Activated B cell treated with CpG ODN at 0.5 μM for 24 hours (primary cell): ENCODE measurements at regions not wholly inside any gene's neighbourhood (a gene's known extent, or its start where the extent isn't known, plus 50 kb on each side); places are given as distances from the start of the nearest gene placed in this dataset.

Source experiments
- ATAC-seq: fragments of 200-7000 bp; cut with Tn5 transposase; one replicate; pipeline ENCODE4 v1.10.0; 2021; ENCODE audit warnings: low read depth, mild to moderate bottlenecking, moderate library complexity
- CTCF ChIA-PET: fragments of 350-600 bp; sonication (Branson Sonifier 250); formaldehyde crosslinking; loops from one replicate; lab custom pipeline; 2021; ENCODE audit warnings: antibody characterized with exemption; lab: Charles Lee
- POLR2A ChIA-PET: fragments of 350-600 bp; sonication (Branson Sonifier 250); formaldehyde crosslinking; loops from one replicate; lab custom pipeline; 2021; ENCODE audit warnings: antibody characterized with exemption; lab: Charles Lee
- DNase-seq: peaks from one replicate; pipeline ENCODE4 v3.0.0; 2022
- H3K27ac Mint-ChIP-seq: one replicate; pipeline ENCODE4 v1.8.0; 2020; ENCODE audit warnings: mixed read lengths
- H3K27me3 Mint-ChIP-seq: one replicate; pipeline ENCODE4 v1.8.0; 2021; ENCODE audit warnings: mixed read lengths
- H3K36me3 Mint-ChIP-seq: one replicate; pipeline ENCODE4 v1.8.0; 2021; ENCODE audit warnings: low read depth, mixed read lengths
- H3K4me1 Mint-ChIP-seq: one replicate; pipeline ENCODE4 v1.8.0; 2021; ENCODE audit warnings: mixed read lengths
- H3K4me3 Mint-ChIP-seq: one replicate; pipeline ENCODE4 v1.8.0; 2020; ENCODE audit warnings: mild to moderate bottlenecking, mixed read lengths
- H3K9me3 Mint-ChIP-seq: one replicate; pipeline ENCODE4 v1.8.0; 2020; ENCODE audit warnings: mixed read lengths
- CTCF ChIP-seq: fragments of 200-600 bp; IDR thresholded peaks from one replicate; pipeline ENCODE4 v1.8.0; 2022; ENCODE audit warnings: antibody characterized with exemption, mild to moderate bottlenecking
- intact Hi-C: fragments of 100-400 bp; cut with micrococcal nuclease; formaldehyde crosslinking; loops from one replicate; pipeline ENCODE4 v1.15.1; 2024

DNA sequence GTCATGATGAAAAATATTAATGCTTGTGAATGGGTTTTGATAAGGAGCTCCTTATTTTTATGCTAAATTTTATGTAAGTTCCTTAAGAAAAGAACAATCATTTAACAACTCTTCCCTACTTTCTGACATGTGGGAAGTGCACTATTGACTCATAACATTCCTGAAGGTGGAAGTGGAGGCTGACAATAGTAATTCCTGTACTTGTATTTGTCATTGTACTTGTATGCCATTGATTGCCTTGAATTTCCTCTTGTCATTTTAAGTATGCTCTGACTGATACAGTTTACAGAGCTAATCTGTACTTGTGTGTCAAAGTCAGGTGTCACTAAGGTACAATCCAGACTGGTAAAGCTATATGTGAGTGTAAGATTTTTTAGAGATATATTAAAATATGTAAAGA, 440.0 kb downstream of the SLC16A7 start:
- ChIA-PET CTCF (no interaction called here), POLR2A (no interaction called here)
- Mint-ChIP-seq H3K4me3 (no peak overlapping the region), H3K27ac (no peak overlapping the region), H3K4me1 (no peaks in the 10 kb centered on the region), H3K9me3 (peaks cover 14% of the 10 kb centered on the region), H3K36me3 (no peaks in the 10 kb centered on the region), H3K27me3 (no peaks in the 10 kb centered on the region)
- intact Hi-C loops: no loop called here
- no peak for TF ChIP-seq CTCF
- ATAC-seq: no peak
- no peak for DNase-seq

DNA sequence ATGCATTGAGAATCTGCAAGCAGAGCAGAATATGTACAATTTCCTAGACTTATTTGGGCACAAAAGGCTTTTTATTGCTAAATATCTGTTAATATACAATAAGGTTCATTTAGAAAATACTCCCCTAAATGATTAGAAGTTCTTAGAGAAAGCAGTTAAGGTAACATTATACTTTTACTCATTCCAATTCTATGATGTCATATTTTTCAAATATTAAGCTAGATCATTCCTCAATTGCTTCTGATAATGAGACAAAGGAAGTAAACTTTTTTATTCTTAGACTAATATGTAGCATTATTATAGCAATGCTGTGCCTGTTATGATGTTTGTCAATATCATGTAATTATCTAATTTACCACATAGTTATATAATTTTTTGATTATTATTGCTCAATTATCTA, 447.0 kb downstream of the SLC16A7 start:
- CTCF ChIA-PET: no interaction called here
- H3K4me1 Mint-ChIP-seq: no peaks in the 10 kb centered on the region
- H3K27me3 Mint-ChIP-seq: no peaks in the 10 kb centered on the region
- no peaks in the 10 kb centered on the region for H3K36me3 Mint-ChIP-seq
- no peak overlapping the region for H3K27ac Mint-ChIP-seq
- no peak overlapping the region for H3K4me3 Mint-ChIP-seq
- TF ChIP-seq CTCF: no peak
- DNase-seq (no peak), ATAC-seq (no peak)
- intact Hi-C loops: no loop called here
- POLR2A ChIA-PET: no interaction called here
- H3K9me3 Mint-ChIP-seq: peaks cover 8% of the 10 kb centered on the region

DNA sequence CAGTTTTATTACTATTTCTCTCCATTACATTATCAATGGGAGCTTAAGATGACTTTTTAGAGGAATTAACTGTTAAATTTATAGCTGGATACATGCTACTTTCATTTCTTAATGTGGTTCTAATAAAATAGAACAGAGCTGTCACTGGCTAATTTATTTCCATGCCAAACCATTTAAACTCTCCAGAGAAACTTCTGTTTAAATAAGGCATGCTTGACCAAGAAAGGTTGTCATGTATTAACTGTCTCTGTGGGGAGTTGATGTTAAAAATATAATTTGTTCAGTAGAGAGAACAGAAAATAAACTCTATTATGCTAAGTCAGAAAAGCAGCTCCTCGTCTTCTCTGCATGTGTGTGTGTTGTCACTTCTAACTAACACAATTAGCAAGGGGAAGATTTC, 447.4 kb downstream of the SLC16A7 start:
- peaks cover 8% of the 10 kb centered on the region for H3K9me3 Mint-ChIP-seq
- intact Hi-C loops: no loop called here
- DNase-seq: no peak
- ChIA-PET CTCF (no interaction called here), POLR2A (no interaction called here)
- H3K27ac Mint-ChIP-seq: no peak overlapping the region
- H3K4me1 Mint-ChIP-seq: no peaks in the 10 kb centered on the region
- TF ChIP-seq CTCF: no peak
- H3K27me3 Mint-ChIP-seq: no peaks in the 10 kb centered on the region
- no peaks in the 10 kb centered on the region for H3K36me3 Mint-ChIP-seq
- ATAC-seq: no peak
- no peak overlapping the region for H3K4me3 Mint-ChIP-seq

DNA sequence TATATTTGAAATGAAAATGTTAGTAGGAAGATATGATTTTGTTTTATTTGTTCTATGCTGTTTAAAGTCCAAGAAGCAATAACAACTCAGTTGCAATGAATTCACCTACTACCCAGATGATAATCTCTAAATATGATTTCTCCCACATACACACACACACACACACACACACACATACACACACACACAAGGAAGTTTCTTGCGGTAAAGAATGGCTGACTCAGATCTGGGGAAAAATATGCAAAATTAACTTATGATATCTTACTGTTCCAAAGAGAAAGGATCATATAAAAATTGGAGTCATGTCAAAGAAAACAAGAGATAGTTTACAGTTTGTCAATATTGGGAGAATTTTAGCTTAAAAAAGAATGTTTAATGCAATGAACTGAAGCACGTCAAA, 456.7 kb downstream of the SLC16A7 start:
- Mint-ChIP-seq H3K9me3 (peaks cover 2% of the 10 kb centered on the region), H3K27ac (no peak overlapping the region), H3K36me3 (no peaks in the 10 kb centered on the region), H3K4me3 (no peak overlapping the region), H3K27me3 (no peaks in the 10 kb centered on the region), H3K4me1 (no peaks in the 10 kb centered on the region)
- intact Hi-C loops: no loop called here
- DNase-seq: no peak
- POLR2A ChIA-PET: no interaction called here
- no peak for TF ChIP-seq CTCF
- CTCF ChIA-PET: no interaction called here
- ATAC-seq: no peak

GRCh38 chr12:60059180-60059579, 463.4 kb downstream of the SLC16A7 start:
- DNase-seq (no peak), ATAC-seq (no peak)
- intact Hi-C loops: no loop called here
- Mint-ChIP-seq H3K4me1 (no peaks in the 10 kb centered on the region), H3K4me3 (no peak overlapping the region), H3K36me3 (no peaks in the 10 kb centered on the region), H3K27ac (no peak overlapping the region), H3K27me3 (no peaks in the 10 kb centered on the region), H3K9me3 (no peaks in the 10 kb centered on the region)
- CTCF ChIA-PET: no interaction called here
- TF ChIP-seq CTCF: no peak
- POLR2A ChIA-PET: no interaction called here
